CD14-positive monocyte (primary cell): ENCODE measurements at regions not wholly inside any gene's neighbourhood (a gene's known extent, or its start where the extent isn't known, plus 50 kb on each side); places are given as distances from the start of the nearest gene placed in this dataset.

Source experiments
- DNase-seq, 3 donors: peaks; one replicate each; pipeline ENCODE4 v3.0.0-alpha.2; 2011 to 2022
- H2AFZ ChIP-seq: 2 replicates; pipeline ENCODE4 v1.6.0; 2012; ENCODE audit warnings: mild to moderate bottlenecking, low read depth, low read length, inconsistent platforms; ENCODE audit not compliant: insufficient read depth, poor library complexity, severe bottlenecking
- H3K27ac ChIP-seq, 2 donors: 1 replicate in 1 of 2; 2 replicates in 1 of 2; pipeline ENCODE4 v1.5.1; 2012 to 2013; ENCODE audit warnings: low read length in 2 of 2, control low read depth in 1 of 2, inconsistent platforms in 1 of 2, low read depth in 1 of 2, mild to moderate bottlenecking in 1 of 2
- H3K27me3 ChIP-seq, 2 donors: one replicate each; pipeline versions ENCODE4 v1.6.0 to v1.6.1; 2011 to 2013; ENCODE audit warnings: low read length in 2 of 2; ENCODE audit not compliant: control insufficient read depth in 2 of 2, insufficient read depth in 2 of 2
- H3K36me3 ChIP-seq, 2 donors: replicated peaks in 1 of 2; 1 replicate in 1 of 2; 2 replicates in 1 of 2; pipeline versions ENCODE4 v1.5.1 to v1.6.1; 2012 to 2013; ENCODE audit warnings: low read length in 2 of 2, control low read depth in 1 of 2, inconsistent platforms in 1 of 2, mild to moderate bottlenecking in 1 of 2; ENCODE audit not compliant: insufficient read depth in 2 of 2, control insufficient read depth in 1 of 2
- H3K4me1 ChIP-seq, 2 donors: 1 replicate in 1 of 2; 2 replicates in 1 of 2; pipeline versions ENCODE4 v1.5.1 to v1.6.1; 2012 to 2013; ENCODE audit warnings: low read length in 2 of 2, control low read depth in 1 of 2, inconsistent platforms in 1 of 2, mild to moderate bottlenecking in 1 of 2, moderate library complexity in 1 of 2; ENCODE audit not compliant: insufficient read depth in 2 of 2, control insufficient read depth in 1 of 2
- H3K4me2 ChIP-seq: replicated peaks from 2 replicates; pipeline ENCODE3; 2012; ENCODE audit warnings: low read length, moderate library complexity, mild to moderate bottlenecking; ENCODE audit not compliant: poor library complexity, severe bottlenecking; ENCODE audit errors: extremely low read depth
- H3K4me3 ChIP-seq, 3 experiments: fragments of 200-600 bp in 1 of 3; sonication (generic) in 1 of 3; replicated peaks in 1 of 3; 1 replicate in 2 of 3; 2 replicates in 1 of 3; pipeline ENCODE4 v1.5.1; 2011 to 2013; ENCODE audit warnings: low read length in 3 of 3, mild to moderate bottlenecking in 3 of 3, control low read depth in 2 of 3, low read depth in 2 of 3, inconsistent platforms in 1 of 3, moderate library complexity in 1 of 3
- H3K79me2 ChIP-seq: 2 replicates; pipeline ENCODE4 v1.6.0; 2012; ENCODE audit warnings: mild to moderate bottlenecking, control low read depth, inconsistent platforms, low read length, moderate library complexity; ENCODE audit not compliant: insufficient read depth
- H3K9ac ChIP-seq: 2 replicates; pipeline ENCODE4 v1.6.0; 2017; ENCODE audit warnings: low read length, mild to moderate bottlenecking; ENCODE audit not compliant: insufficient read depth, poor library complexity, severe bottlenecking
- H3K9me3 ChIP-seq, 2 donors: replicated peaks in 1 of 2; 1 replicate in 1 of 2; 2 replicates in 1 of 2; pipeline versions ENCODE4 v1.5.1 to v1.6.1; 2012 to 2013; ENCODE audit warnings: low read length in 2 of 2, control low read depth in 1 of 2; ENCODE audit not compliant: control insufficient read depth in 1 of 2, insufficient read depth in 1 of 2
- H4K20me1 ChIP-seq: 2 replicates; pipeline ENCODE4 v1.6.0; 2012; ENCODE audit warnings: mild to moderate bottlenecking, low read length, control low read depth, moderate library complexity; ENCODE audit not compliant: insufficient read depth
- H3K27ac Mint-ChIP-seq, 7 donors: one replicate each; pipeline ENCODE4 v1.8.0; 2020; ENCODE audit warnings: mild to moderate bottlenecking in 7 of 7, mixed read lengths in 7 of 7, moderate library complexity in 6 of 7, inconsistent platforms in 2 of 7
- H3K27me3 Mint-ChIP-seq, 3 donors: one replicate each; pipeline ENCODE4 v1.8.0; 2021 to 2022; ENCODE audit warnings: low read depth in 3 of 3, mild to moderate bottlenecking in 3 of 3, mixed read lengths in 3 of 3, moderate library complexity in 3 of 3, inconsistent platforms in 1 of 3
- H3K36me3 Mint-ChIP-seq, 2 donors: one replicate each; pipeline ENCODE4 v1.8.0; 2020; ENCODE audit warnings: mixed read lengths in 2 of 2, inconsistent platforms in 1 of 2, mild to moderate bottlenecking in 1 of 2
- H3K4me1 Mint-ChIP-seq: one replicate; pipeline ENCODE4 v1.8.0; 2020; ENCODE audit warnings: mild to moderate bottlenecking, mixed read lengths
- H3K4me3 Mint-ChIP-seq, 2 donors: one replicate each; pipeline ENCODE4 v1.8.0; 2020; ENCODE audit warnings: mild to moderate bottlenecking in 2 of 2, mixed read lengths in 2 of 2, moderate library complexity in 1 of 2
- H3K9me3 Mint-ChIP-seq, 7 donors: one replicate each; pipeline ENCODE4 v1.8.0; 2020 to 2022; ENCODE audit warnings: mixed read lengths in 7 of 7, mild to moderate bottlenecking in 6 of 7, moderate library complexity in 6 of 7, inconsistent platforms in 2 of 7
- WGBS: methylation state at CpG from one replicate; pipeline ENCODE4 v1.1.5; 2013; ENCODE audit warnings: missing lambda C conversion rate; ENCODE audit not compliant: insufficient coverage; 5-methylcytosine and 5-hydroxymethylcytosine counted together
- intact Hi-C, 2 donors: fragments of 100-400 bp; cut with micrococcal nuclease; formaldehyde crosslinking; loops; one replicate each; pipeline versions ENCODE4 v1.15.0 to v1.15.1; 2023
- TF ChIP-seq, protein P1 (sequence below): fragments of 200-600 bp; IDR thresholded peaks from one replicate; pipeline ENCODE4 v1.8.0; 2022; ENCODE audit warnings: antibody characterized with exemption, mild to moderate bottlenecking

DNA sequence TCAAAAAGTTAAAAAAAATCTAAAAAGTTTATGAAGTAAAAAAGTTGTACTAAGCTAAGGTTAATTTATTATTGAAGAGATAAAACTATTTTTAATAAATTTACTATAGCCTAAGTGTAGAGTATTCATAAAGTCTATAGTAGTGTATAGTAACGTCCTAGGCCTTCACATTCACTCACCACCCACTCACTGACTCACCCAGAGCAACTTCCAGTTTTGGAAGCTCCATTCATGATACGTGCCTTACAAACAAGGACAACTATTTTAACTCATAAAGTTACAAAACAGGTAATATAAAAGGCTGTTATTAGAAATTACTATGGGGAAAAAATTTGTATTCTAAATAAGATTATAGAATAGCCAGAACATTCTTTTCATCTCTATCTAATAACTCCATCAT is 158.9 kb upstream of the FN1 start:
- H3K79me2 ChIP-seq, result no peaks in the 10 kb centered on the region
- H3K9ac ChIP-seq, result no peak overlapping the region
- H2AFZ ChIP-seq, result no peak overlapping the region
- H3K4me3 ChIP-seq, result no peak overlapping the region
- DNase-seq, result no peak
- no peaks in the 10 kb centered on the region for H3K9me3 ChIP-seq
- H3K36me3 Mint-ChIP-seq, result no peaks in the 10 kb centered on the region
- H3K27ac Mint-ChIP-seq, result no peak overlapping the region
- H3K9me3 Mint-ChIP-seq, result peaks cover 0 to 4% (median 0%) of the 10 kb centered on the region in 7 donors
- H3K36me3 ChIP-seq, result no peaks in the 10 kb centered on the region
- peaks cover 0 to 4% (median 4%) of the 10 kb centered on the region in 3 donors for H3K27me3 Mint-ChIP-seq
- H3K4me1 Mint-ChIP-seq, result no peaks in the 10 kb centered on the region
- no peaks in the 10 kb centered on the region for H4K20me1 ChIP-seq
- H3K4me1 ChIP-seq, result no peaks in the 10 kb centered on the region
- H3K4me3 Mint-ChIP-seq, result no peak overlapping the region
- intact Hi-C loops, result no loop called here
- WGBS, result no CpG with 5 or more reads among the region's 2 CpGs
- no peaks in the 10 kb centered on the region for H3K27me3 ChIP-seq
- TF ChIP-seq, protein P1, sequence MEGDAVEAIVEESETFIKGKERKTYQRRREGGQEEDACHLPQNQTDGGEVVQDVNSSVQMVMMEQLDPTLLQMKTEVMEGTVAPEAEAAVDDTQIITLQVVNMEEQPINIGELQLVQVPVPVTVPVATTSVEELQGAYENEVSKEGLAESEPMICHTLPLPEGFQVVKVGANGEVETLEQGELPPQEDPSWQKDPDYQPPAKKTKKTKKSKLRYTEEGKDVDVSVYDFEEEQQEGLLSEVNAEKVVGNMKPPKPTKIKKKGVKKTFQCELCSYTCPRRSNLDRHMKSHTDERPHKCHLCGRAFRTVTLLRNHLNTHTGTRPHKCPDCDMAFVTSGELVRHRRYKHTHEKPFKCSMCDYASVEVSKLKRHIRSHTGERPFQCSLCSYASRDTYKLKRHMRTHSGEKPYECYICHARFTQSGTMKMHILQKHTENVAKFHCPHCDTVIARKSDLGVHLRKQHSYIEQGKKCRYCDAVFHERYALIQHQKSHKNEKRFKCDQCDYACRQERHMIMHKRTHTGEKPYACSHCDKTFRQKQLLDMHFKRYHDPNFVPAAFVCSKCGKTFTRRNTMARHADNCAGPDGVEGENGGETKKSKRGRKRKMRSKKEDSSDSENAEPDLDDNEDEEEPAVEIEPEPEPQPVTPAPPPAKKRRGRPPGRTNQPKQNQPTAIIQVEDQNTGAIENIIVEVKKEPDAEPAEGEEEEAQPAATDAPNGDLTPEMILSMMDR, result no peak
- no peak overlapping the region for H3K27ac ChIP-seq
- H3K4me2 ChIP-seq, result no peak overlapping the region

GRCh38 chr2:215590010-215590745 is 154.3 kb upstream of the FN1 start:
- DNase-seq, result no peak
- WGBS, result 100% methylated on average over 2 of the region's 6 CpGs
- no peaks in the 10 kb centered on the region for H3K4me1 Mint-ChIP-seq
- Histone ChIP-seq H3K79me2 (no peaks in the 10 kb centered on the region), H3K27ac (no peak overlapping the region), H4K20me1 (no peaks in the 10 kb centered on the region), H2AFZ (no peak overlapping the region), H3K4me2 (no peak overlapping the region), H3K9me3 (no peaks in the 10 kb centered on the region), H3K36me3 (no peaks in the 10 kb centered on the region), H3K9ac (no peak overlapping the region), H3K27me3 (no peaks in the 10 kb centered on the region), H3K4me1 (no peaks in the 10 kb centered on the region), H3K4me3 (no peak overlapping the region)
- TF ChIP-seq, protein P1, result no peak
- H3K4me3 Mint-ChIP-seq, result no peak overlapping the region
- H3K9me3 Mint-ChIP-seq, result peaks cover 0 to 4% (median 0%) of the 10 kb centered on the region in 7 donors
- no peaks in the 10 kb centered on the region for H3K36me3 Mint-ChIP-seq
- intact Hi-C loops, result no loop called here
- peaks cover 0 to 4% (median 2%) of the 10 kb centered on the region in 3 donors for H3K27me3 Mint-ChIP-seq
- no peak overlapping the region for H3K27ac Mint-ChIP-seq
